HG03460 (cell line): ENCODE measurements at regions not wholly inside any gene's neighbourhood (a gene's known extent, or its start where the extent isn't known, plus 50 kb on each side); places are given as distances from the start of the nearest gene placed in this dataset.

Experiments used
- ATAC-seq: cut with Tn5 transposase; IDR thresholded peaks from one replicate; pipeline ENCODE4 v1.9.1; 2021; ENCODE audit not compliant: unreplicated experiment

DNA sequence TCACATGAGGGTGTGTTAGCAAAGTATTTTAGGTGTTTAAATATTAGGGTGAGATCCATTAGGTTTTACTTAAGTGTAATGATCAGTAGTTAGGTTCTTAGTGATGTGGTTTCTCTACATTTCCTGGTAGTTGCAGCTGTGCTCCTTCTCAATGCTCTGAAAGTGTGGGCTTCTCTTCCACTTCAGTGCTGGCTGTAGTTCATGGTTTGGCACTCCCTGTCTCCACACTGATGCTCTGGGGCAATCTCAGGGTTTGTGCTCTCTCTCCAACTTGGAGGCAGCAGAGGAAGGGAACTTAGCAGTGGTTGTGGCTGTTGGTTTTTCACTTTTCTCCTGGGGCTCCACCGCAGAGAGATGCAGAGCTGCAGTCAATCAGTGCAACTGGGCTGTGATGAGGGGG is 507.5 kb downstream of the TMEM232 start:
- no peak for ATAC-seq

DNA sequence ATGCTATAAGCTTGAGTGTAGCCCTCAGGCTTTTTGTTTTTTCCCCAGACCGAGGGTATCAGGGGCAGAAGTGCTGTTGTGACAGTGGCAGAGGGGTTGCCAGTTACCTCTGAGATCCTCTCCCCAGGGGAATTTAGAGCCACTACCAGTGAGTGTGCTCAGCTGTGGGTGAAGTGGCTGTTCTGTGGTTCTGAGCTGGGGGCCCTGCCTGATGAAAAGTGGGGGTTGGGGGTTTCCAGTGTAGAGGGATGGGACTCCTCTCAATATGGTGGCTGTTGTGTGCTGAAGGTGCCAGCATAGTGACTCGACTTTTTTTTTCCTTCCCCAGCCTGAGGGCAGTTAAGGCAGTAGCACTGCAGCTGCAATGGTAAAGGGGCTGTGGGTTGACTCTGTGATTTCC is 506.7 kb downstream of the TMEM232 start:
- ATAC-seq: no peak

DNA sequence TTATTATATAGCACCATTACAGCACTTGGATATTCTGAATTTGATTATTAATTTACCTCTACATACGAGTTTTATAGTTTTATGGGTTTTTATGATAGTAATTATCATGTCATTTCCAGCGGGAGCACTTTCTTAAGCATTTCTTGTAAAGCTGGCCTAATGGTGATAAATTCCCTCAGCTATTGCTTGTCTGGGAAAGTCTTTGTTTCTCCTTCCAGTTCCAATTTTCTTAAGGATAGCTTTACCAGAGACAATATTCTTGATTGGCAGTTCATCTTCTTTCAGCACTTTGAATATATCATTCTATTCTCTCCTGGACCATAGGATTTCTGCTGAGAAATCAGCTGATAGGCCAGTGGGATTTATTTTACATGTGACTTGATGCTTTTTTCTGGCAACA is 505.4 kb downstream of the TMEM232 start:
- ATAC-seq: no peak

DNA sequence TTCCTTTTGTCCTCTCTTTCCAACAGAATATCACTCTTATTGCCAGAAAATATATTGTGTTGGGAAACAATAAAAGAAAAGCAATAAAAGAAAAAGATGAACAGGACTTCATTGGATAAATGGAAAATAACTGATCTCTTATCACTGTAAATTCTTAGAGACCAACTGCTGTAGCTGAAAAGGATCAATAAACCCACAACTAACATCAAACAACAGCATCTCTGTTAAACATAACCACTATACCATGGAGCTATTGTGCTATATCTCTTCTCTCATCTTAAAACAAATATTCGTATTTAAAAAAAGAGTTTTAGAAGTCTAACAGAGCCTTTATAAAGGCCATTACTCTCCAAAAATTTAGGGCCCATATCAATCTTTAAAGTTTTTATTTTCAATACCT is 502.4 kb downstream of the TMEM232 start:
- no peak for ATAC-seq

DNA sequence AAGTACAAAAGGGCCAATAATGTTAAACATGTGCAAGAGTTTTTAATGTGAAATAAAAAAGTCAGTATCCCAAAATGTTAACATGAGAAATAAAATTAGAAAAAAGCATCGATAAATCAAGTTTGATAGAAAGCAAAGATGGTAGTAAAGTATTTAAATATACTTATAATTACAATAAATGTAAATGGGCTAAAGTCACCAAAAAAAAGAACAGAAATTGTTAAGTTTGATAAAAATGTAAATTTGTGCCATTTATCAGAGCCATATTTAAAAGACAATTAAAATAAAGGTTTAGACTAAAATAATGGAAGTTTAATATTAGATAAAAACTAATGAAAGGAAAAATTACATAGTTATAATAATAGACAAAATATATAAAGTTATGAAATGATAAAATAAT is 500.5 kb downstream of the TMEM232 start:
- no peak for ATAC-seq

DNA sequence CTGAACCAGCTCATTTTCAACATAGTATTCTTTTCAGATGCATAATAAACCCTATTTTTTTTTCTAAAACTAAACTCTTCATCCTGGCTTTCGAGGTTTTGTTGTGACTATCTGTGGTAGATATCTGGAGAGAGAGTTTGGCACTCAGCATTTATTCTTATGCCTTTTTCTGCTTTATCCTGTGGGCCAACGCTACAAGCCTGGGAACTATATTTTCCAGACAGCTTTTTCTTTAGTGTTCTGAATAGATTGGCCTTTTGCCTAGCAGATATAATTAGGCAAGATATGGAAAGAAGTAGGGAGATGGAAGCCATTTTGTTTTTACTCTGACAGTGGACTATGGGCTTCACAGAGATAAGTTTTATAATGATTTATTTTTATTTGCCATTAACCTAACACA is 486.7 kb downstream of the TMEM232 start:
- no peak for ATAC-seq

DNA sequence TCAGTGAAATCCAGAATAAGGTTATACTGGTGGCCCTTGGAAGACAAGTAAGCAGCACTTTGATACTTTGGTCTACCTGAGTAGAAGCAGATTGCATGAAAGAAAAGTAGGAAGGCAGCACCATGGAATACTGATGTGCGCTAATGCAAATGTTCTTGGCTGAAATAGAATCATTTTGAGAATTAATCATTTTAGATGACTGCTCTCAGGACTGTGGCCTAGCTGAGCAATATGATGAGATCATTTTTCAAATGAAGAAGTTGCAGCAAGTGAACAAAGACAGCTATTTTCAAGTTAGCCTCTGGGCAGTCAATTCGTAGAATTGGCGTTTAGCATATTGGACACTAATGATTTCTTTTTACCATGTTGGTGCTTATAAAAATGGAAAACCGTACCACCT is 483.5 kb downstream of the TMEM232 start:
- no peak for ATAC-seq

DNA sequence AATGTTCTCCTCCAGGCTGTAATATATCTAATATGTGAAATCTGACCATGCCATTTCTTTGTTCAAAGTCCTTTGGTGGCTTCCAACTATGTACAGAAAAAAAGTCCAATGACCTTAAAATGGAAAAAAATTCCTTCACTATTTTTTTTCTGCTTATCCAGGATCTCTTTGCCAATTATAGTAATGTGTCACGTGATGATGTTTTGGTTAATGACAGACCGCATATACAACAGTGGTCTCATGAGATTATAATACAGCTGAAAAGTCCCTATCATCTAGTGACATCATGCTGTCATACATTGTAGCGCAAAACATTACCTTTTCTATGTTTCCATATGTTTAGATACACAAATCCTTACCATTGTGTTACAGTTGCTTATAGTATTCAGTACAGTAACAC is 477.6 kb downstream of the TMEM232 start:
- no peak for ATAC-seq

DNA sequence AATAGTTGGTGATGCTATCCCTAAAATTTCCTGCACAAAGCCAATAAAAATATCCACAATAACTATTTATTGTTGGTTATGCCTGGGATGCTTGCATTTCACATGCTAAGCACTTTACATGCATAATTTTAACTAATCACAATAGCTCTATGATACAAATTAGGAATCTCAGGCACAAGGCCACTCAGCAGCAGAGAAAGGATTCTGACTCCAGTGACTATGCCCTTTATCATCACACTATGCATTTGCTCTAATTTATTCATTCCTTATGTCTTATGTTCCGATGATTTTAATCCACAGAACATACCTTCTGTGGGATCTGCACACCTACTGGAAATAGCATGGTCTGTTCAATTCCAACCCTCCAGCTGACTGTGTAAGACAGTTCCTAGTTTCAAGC is 476.1 kb downstream of the TMEM232 start:
- no peak for ATAC-seq

DNA sequence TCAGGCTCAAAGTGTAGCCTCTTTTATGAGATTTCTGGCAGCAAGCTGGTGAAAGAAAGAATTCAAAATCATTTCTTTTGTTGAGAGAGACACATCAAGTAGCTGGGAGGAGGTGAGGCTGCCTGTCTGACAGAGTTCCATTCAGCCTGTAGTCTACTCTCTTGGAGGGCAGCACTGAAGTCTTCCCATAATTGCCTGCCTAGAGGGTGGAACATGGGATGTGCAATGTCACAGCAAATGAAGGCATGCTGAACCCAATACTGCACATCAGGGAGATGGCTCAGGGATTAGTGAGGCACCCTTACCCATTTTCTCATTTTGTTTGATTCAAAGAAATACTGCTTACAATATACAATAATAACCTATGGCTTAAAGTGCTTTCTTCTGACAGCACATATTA is 475.7 kb downstream of the TMEM232 start:
- ATAC-seq: no peak

DNA sequence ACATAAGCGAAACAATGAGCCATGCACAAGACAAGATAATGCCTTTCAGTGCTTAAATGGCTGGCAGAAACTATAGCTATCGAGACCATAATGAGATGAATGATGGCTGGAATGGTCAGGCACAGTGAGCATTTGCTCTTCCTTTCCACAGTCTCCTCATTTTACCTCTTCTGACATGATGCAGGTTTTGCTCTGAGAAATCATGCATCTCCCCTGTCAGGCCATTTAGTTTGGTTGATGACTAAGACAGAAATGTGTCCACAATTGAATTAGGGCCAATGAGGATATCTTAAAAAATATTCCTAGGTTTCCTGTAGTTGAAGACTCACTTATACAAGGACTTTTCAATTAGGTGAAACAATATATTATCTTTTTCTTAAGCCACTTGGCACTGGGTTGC is 475.1 kb downstream of the TMEM232 start:
- ATAC-seq: no peak

DNA sequence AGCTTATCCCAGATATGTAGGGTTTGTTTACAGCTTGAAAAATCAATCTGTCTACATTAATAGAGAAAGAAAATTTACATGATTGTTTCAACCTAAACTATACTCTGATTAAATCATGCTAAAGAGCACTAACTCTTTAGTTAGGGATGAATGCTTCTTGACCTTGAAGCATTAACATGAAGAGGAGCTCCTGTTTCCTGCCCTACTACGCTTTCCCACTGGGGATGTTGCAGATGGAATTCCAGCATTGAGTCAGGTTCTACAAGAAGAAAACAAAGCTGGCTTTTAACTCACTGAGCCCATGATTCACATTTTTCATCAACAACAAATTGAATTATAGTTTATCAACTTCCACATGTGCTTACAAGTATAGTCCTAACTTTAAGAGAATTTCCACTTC is 471.3 kb downstream of the TMEM232 start:
- ATAC-seq: no peak

DNA sequence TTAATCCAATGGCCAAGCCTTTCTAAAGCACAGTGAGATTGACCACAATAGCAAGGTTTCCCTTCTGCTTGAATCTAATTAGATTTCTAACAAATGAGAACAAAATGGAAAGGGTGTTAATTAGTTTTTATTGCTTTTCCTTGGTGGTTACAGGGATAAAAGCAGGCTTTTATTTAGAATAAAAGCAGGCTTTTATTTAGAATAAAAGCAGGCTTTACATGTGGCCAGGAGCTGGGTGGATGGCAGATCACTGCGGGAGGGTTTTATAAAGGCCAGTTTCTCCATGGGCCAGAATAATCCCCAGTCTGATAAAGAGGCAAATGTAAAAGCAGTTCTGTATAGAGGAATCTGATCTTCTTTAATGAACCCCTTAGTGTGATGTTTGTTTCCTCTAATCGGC is 470.2 kb downstream of the TMEM232 start:
- ATAC-seq: no peak

DNA sequence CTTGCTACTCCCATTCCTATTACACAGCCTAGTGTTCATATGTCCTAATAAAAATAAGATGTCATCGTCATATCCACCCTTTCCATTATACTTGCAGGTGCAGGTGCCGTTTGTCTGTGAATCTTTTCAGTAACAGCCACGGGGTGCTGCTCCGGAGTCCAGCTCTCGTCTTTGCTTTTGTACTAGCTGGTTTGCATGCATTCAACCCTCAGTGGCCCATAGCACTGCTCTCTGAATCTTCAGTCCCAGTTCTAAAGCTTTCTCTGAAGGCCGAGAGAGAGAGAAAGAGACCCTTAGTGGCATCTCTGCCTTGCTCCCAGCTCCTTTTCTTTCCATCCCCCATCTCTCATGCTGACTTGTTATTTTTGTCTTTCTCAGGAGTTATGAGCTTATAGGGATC is 468.5 kb downstream of the TMEM232 start:
- no peak for ATAC-seq

DNA sequence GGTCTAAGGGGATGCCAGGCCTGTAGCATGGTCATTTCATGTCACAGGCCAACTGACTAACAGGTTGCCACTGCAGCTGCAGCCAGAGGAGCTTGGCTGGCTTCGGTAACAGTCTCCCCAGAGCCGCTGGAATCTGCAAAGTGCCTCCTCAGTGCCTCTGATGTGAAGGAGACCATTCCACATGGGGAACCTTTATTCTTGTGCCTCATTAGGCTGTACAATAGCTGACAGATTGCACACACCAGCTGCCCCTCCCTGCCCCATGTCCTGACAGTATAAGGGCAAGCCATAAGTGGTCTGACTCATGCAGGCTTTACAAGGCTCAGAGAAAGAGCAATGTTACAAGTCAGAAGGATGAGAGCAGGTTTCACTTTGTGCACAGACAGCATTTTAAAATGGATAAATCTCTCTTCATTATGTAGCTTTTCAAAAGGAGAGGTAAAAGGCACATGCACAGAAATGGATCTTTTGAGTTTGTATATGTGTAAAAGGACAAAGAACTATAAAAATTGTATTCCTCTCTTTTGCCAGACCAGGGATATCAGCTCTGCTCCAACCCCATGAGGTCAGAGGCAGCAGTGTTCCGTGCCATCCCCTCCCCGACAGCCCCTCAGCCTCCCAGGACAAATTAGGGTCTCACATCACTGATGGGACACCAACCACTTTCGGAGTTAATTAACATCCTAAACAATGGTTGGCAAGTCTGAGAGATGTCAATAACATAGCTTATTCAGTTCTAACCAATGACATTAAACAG is 467.8 kb downstream of the TMEM232 start:
- no peak for ATAC-seq

DNA sequence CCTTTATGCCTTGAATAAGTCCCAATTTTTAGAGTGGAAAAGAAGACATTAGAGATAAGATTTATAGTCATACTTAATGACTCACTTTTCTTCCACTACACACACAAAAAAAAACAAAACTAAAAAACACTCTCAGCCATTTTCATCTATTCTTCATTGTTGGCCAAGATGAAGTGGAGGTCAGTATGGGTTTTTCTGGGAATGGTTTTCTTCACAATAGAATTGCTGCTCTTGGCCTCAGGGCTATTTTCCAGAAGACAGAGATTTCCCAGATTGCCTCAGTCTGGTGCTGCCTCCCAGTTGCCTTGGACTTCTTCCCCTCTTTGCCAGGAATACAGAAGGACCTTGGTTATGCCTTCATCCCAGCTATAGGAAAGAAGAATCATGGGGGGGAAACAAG is 463.7 kb downstream of the TMEM232 start:
- no peak for ATAC-seq

DNA sequence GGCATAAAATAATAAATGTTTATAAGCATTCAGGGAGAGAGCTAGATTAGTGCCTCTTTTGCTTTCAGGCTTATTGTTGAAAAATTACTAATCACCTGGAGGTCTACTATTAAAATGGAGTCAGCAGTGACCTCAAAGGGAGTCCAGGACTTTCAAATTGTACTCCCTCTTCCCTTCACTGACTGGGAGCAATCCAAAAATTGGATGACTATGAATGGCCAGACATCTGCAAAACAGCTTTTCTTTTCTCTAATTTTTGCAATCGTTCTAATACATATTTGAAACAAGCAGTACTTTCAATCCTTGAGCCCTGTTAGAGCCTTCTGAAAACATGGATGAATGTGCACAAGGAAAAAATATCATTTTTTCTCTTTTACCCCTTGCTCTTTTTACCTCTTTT is 461.8 kb downstream of the TMEM232 start:
- ATAC-seq: no peak

DNA sequence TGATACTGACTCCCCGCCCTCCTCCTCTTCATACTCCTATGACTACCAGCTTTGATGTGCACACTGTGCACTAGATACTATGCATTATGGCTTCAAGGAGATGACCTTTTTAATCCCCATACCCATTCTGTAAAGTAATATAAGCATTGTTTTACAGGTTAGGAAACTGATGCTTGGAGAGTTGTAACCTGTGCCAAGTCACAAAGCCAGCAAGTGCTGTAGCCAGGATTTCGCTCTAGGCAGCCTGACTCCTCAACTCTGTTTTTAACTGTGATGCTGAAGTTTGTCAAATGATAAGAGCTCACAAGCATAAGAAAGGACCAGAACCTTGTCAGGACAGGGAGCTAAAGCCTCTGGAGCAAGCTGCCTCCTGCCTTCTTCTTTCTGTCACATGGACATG is 461.3 kb downstream of the TMEM232 start:
- no peak for ATAC-seq

DNA sequence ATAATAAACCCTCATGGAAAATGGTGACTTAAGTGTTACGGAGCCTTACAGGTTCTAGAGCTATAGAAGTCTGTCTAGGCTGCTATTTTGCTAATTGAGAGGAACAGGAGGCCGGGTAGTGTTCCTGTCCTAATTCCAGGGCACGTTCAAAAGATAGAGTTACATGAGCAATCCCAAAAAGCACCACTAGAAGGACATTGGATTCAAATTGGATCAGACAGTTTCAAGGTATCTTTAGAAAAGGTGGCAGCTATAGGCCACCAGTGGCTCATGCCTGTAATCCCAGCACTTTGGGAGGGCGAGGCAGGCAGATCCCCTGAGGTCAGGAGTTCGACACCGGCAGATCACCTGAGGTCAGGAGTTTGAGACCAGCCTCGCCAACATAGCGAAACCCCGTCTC is 458.8 kb downstream of the TMEM232 start:
- ATAC-seq: no peak

DNA sequence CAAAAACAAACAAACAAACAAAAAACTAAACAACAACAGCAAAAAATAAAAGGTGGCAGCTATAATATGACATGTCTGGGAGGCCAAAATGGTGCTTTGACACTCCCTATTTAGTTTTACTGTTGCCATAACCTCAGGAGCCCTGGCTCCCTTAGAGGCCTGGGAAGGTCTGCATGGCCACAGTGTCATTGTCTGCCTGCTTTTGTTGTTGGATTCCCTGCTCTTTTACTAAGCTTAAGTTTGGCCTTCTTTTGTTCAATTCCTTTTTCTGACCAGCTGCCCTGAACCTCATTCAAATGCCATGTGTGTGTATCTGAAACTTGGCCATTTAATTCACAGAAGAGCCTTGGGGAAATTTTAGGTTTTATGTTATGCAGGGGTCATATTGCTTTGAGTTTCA is 458.2 kb downstream of the TMEM232 start:
- no peak for ATAC-seq

DNA sequence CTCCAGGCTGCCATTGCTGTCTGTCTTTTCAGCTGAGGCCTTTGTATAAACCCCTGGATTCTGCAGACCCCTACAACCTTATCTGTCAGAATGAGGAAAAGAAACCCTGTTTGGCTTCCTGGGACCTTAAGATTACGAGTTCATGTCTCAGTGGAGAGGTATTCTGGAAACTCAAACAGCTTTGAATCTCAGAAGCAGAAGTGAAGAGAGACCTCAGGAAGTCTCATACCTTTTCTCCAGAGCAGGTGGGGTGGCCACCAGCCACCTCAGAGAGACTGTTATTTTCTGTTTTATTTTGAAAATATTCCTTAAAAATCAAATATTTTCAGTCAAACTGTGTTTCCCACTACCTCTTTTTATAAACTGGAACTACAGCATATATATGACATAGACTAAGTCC is 457.5 kb downstream of the TMEM232 start:
- no peak for ATAC-seq

DNA sequence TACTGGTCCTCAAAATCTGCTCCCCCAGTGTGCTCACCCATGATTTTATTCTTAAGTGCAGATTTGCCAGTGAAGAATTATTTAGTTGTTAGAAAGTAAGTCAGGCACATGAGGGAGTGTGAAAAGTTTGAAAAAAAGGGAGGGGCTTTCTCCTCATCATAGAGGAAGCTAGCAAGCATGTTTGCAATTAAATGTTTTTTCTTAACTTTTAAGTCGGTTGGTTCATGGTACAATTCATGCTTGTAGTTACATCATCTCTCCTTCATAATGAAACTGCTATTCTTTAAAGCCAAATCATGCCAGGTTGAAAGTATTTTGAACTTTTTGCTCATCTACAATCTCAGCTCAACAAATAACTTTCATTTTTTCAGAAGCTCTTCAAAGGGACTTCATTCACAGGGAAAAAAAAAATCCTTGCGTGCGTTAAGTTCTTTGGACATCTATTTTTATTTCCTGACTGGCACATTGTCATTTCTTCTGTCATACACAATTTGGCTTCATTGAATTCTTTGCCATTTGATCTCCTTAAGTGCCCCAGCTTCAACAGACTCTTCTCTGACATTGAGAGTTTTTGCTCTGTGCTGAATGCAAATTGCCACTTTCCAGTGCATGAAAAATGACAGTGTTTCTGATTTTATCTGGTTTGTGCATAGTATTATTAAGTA is 456.9 kb downstream of the TMEM232 start:
- ATAC-seq: no peak

DNA sequence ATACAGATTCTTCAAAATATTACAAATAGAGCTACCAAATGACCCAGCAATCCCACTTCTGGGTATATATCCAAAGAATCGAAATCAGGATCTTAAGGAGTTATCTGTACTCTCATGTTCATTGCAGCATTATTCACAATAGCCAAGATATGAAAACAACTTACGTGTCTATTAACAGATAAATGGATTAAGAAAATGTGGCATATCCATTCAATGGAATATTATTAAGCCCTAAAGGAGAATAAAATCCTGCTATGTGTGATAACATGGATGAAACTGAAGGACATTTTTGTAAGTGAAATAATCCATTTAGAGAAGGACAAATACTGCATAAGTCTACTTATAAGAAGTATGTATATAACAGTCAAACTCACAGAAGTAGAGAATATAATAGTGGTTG is 450.6 kb downstream of the TMEM232 start:
- no peak for ATAC-seq
